Gastroesophageal sphincter (tissue), 3 donors: ENCODE measurements at regions not wholly inside any gene's neighbourhood (a gene's known extent, or its start where the extent isn't known, plus 50 kb on each side); places are given as distances from the start of the nearest gene placed in this dataset.

Source experiments
- POLR2A ChIP-seq, 2 donors: fragments of 450-650 bp; IDR thresholded peaks; one replicate each; pipeline ENCODE4 v1.6.1; 2017; ENCODE audit warnings: antibody characterized with exemption in 2 of 2, mild to moderate bottlenecking in 2 of 2, moderate library complexity in 1 of 2
- TF ChIP-seq, protein P1 (sequence below), 4 experiments: fragments of 200-600 bp in 2 of 4; fragments of 450-650 bp in 2 of 4; sonication (generic) in 1 of 4; IDR thresholded peaks; one replicate each; pipeline ENCODE4 v1.5.1; 2017 to 2019; ENCODE audit warnings: antibody characterized with exemption in 4 of 4, mild to moderate bottlenecking in 2 of 4, moderate library complexity in 2 of 4

- TF ChIP-seq, protein P1, sequence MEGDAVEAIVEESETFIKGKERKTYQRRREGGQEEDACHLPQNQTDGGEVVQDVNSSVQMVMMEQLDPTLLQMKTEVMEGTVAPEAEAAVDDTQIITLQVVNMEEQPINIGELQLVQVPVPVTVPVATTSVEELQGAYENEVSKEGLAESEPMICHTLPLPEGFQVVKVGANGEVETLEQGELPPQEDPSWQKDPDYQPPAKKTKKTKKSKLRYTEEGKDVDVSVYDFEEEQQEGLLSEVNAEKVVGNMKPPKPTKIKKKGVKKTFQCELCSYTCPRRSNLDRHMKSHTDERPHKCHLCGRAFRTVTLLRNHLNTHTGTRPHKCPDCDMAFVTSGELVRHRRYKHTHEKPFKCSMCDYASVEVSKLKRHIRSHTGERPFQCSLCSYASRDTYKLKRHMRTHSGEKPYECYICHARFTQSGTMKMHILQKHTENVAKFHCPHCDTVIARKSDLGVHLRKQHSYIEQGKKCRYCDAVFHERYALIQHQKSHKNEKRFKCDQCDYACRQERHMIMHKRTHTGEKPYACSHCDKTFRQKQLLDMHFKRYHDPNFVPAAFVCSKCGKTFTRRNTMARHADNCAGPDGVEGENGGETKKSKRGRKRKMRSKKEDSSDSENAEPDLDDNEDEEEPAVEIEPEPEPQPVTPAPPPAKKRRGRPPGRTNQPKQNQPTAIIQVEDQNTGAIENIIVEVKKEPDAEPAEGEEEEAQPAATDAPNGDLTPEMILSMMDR (IDR thresholded peaks at IDR 0.05): no peak
- no peak for TF ChIP-seq POLR2A (IDR thresholded peaks at IDR 0.05)
These were observed 363.0 kb downstream of the SETD4 start for GRCh38 chr21:35697321-35697808.
